ENCODE measurements at regions not wholly inside any gene's neighbourhood (a gene's known extent, or its start where the extent isn't known, plus 50 kb on each side); places are given as distances from the start of the nearest gene placed in this dataset.

GRCh38 chr9:1745980-1746379, 269.2 kb upstream of the SMARCA2 start:
- Mint-ChIP-seq H3K4me1 (no peaks in the 10 kb centered on the region), H3K4me3 (no peak overlapping the region), H3K27ac (no peak overlapping the region), H3K9me3 (peaks cover 7% of the 10 kb centered on the region), H3K36me3 (no peaks in the 10 kb centered on the region), H3K27me3 (ENCODE audit: low read depth) (peaks cover 14% of the 10 kb centered on the region)
- TF ChIP-seq CTCF (IDR thresholded peaks at IDR 0.05; ENCODE audit: unreplicated experiment), result no peak
- DNase-seq (ENCODE audit: low spot score in 2 of 2, unreplicated experiment in 2 of 2), result no peak

- no peaks in the 10 kb centered on the region for H3K4me1 Mint-ChIP-seq
- H3K36me3 Mint-ChIP-seq, result no peaks in the 10 kb centered on the region
- peaks cover 14% of the 10 kb centered on the region for H3K27me3 Mint-ChIP-seq (ENCODE audit: low read depth)
- no peak overlapping the region for H3K4me3 Mint-ChIP-seq
- H3K9me3 Mint-ChIP-seq, result peaks cover 12% of the 10 kb centered on the region
- no peak for DNase-seq (ENCODE audit: low spot score in 2 of 2, unreplicated experiment in 2 of 2)
- H3K27ac Mint-ChIP-seq, result no peak overlapping the region
- TF ChIP-seq CTCF (IDR thresholded peaks at IDR 0.05; ENCODE audit: unreplicated experiment), result no peak
Observed at GRCh38 chr9:1747417-1747967, 267.7 kb upstream of the SMARCA2 start.

- H3K27me3 Mint-ChIP-seq (ENCODE audit: low read depth), result peaks cover 14% of the 10 kb centered on the region
- H3K27ac Mint-ChIP-seq, result no peak overlapping the region
- TF ChIP-seq CTCF (IDR thresholded peaks at IDR 0.05; ENCODE audit: unreplicated experiment), result no peak
- H3K9me3 Mint-ChIP-seq, result peaks cover 18% of the 10 kb centered on the region
- H3K4me3 Mint-ChIP-seq, result no peak overlapping the region
- no peak for DNase-seq (ENCODE audit: low spot score in 2 of 2, unreplicated experiment in 2 of 2)
- H3K36me3 Mint-ChIP-seq, result no peaks in the 10 kb centered on the region
- H3K4me1 Mint-ChIP-seq, result no peaks in the 10 kb centered on the region
Observed at GRCh38 chr9:1748407-1748806, 266.7 kb upstream of the SMARCA2 start.

- H3K9me3 Mint-ChIP-seq, result peaks cover 17% of the 10 kb centered on the region
- no peak for DNase-seq (ENCODE audit: low spot score in 2 of 2, unreplicated experiment in 2 of 2)
- H3K4me3 Mint-ChIP-seq, result no peak overlapping the region
- TF ChIP-seq CTCF (IDR thresholded peaks at IDR 0.05; ENCODE audit: unreplicated experiment), result no peak
- H3K4me1 Mint-ChIP-seq, result no peaks in the 10 kb centered on the region
- no peaks in the 10 kb centered on the region for H3K27me3 Mint-ChIP-seq (ENCODE audit: low read depth)
- no peak overlapping the region for H3K27ac Mint-ChIP-seq
- H3K36me3 Mint-ChIP-seq, result no peaks in the 10 kb centered on the region
Observed at GRCh38 chr9:1757186-1757585, 258.0 kb upstream of the SMARCA2 start.

- Mint-ChIP-seq H3K27me3 (ENCODE audit: low read depth) (no peaks in the 10 kb centered on the region), H3K27ac (no peak overlapping the region), H3K4me1 (no peaks in the 10 kb centered on the region), H3K4me3 (no peak overlapping the region), H3K9me3 (peaks cover 5% of the 10 kb centered on the region), H3K36me3 (no peaks in the 10 kb centered on the region)
- no peak for DNase-seq (ENCODE audit: low spot score in 2 of 2, unreplicated experiment in 2 of 2)
- no peak for TF ChIP-seq CTCF (IDR thresholded peaks at IDR 0.05; ENCODE audit: unreplicated experiment)
Observed at GRCh38 chr9:1759009-1759408, 256.1 kb upstream of the SMARCA2 start.

- no peak for TF ChIP-seq CTCF (IDR thresholded peaks at IDR 0.05; ENCODE audit: unreplicated experiment)
- Mint-ChIP-seq H3K27ac (no peak overlapping the region), H3K9me3 (peaks cover 5% of the 10 kb centered on the region), H3K4me1 (no peaks in the 10 kb centered on the region), H3K27me3 (ENCODE audit: low read depth) (peaks cover 4% of the 10 kb centered on the region), H3K36me3 (no peaks in the 10 kb centered on the region), H3K4me3 (no peak overlapping the region)
- no peak for DNase-seq (ENCODE audit: low spot score in 2 of 2, unreplicated experiment in 2 of 2)
Observed at GRCh38 chr9:1759771-1760300, 255.3 kb upstream of the SMARCA2 start.

All from mesothelial cell of epicardium (in vitro differentiated cells).